ENCODE measurements at regions not wholly inside any gene's neighbourhood (a gene's known extent, or its start where the extent isn't known, plus 50 kb on each side); places are given as distances from the start of the nearest gene placed in this dataset.
"Not testable (repeated sequence)": the region's sequence is repeated elsewhere in the genome, so short reads cannot be mapped to it uniquely, and the experiment has no call there.

- DNase-seq (ENCODE audit: low read depth in 2 of 2), result no peak
Observed at GRCh38 chr7:50251765-50252164, 52.8 kb upstream of the IKZF1 start.

- DNase-seq (ENCODE audit: low read depth in 2 of 2), result no peak
Observed at GRCh38 chr7:50246551-50246950, 58.0 kb upstream of the IKZF1 start.

GRCh38 chr7:50242111-50242510 lies 62.4 kb upstream of the IKZF1 start:
- not testable (repeated sequence) for DNase-seq (ENCODE audit: low read depth in 2 of 2)

- not testable (repeated sequence) for DNase-seq (ENCODE audit: low read depth in 2 of 2)
Observed at GRCh38 chr7:50240699-50241098, 63.8 kb upstream of the IKZF1 start.

GRCh38 chr7:50229964-50230363 lies 74.6 kb upstream of the IKZF1 start:
- DNase-seq (ENCODE audit: low read depth in 2 of 2), result peak in 1 of 2 donors; percentile 6

- no peak for DNase-seq (ENCODE audit: low read depth in 2 of 2)
Observed at GRCh38 chr7:50228148-50228547, 76.4 kb upstream of the IKZF1 start.

- DNase-seq (ENCODE audit: low read depth in 2 of 2), result no peak
Observed at GRCh38 chr7:50227726-50228125, 76.8 kb upstream of the IKZF1 start.

GRCh38 chr7:50226669-50227068 lies 77.8 kb upstream of the IKZF1 start:
- DNase-seq (ENCODE audit: low read depth in 2 of 2), result no peak

GRCh38 chr7:50226145-50226544 lies 78.4 kb upstream of the IKZF1 start:
- DNase-seq (ENCODE audit: low read depth in 2 of 2), result no peak

- DNase-seq (ENCODE audit: low read depth in 2 of 2), result no peak
Observed at GRCh38 chr7:50221433-50221832, 83.1 kb upstream of the IKZF1 start.

- no peak for DNase-seq (ENCODE audit: low read depth in 2 of 2)
Observed at GRCh38 chr7:50221028-50221427, 83.5 kb upstream of the IKZF1 start.

GRCh38 chr7:50220273-50220672 lies 84.2 kb upstream of the IKZF1 start:
- DNase-seq (ENCODE audit: low read depth in 2 of 2), result no peak

GRCh38 chr7:50217821-50218281 lies 86.7 kb upstream of the IKZF1 start:
- no peak for DNase-seq (ENCODE audit: low read depth in 2 of 2)

GRCh38 chr7:50217401-50217800 lies 87.1 kb upstream of the IKZF1 start:
- no peak for DNase-seq (ENCODE audit: low read depth in 2 of 2)

- no peak for DNase-seq (ENCODE audit: low read depth in 2 of 2)
Observed at GRCh38 chr7:50216626-50217025, 87.9 kb upstream of the IKZF1 start.

GRCh38 chr7:50214771-50215170 lies 89.7 kb upstream of the IKZF1 start:
- DNase-seq (ENCODE audit: low read depth in 2 of 2), result no peak

GRCh38 chr7:50214126-50214670 lies 90.3 kb upstream of the IKZF1 start:
- DNase-seq (ENCODE audit: low read depth in 2 of 2), result no peak

- DNase-seq (ENCODE audit: low read depth in 2 of 2), result no peak
Observed at GRCh38 chr7:50213622-50214017, 90.9 kb upstream of the IKZF1 start.

- no peak for DNase-seq (ENCODE audit: low read depth in 2 of 2)
Observed at GRCh38 chr7:50212666-50213621, 91.6 kb upstream of the IKZF1 start.

GRCh38 chr7:50212016-50212325 lies 92.5 kb upstream of the IKZF1 start:
- DNase-seq (ENCODE audit: low read depth in 2 of 2), result no peak

GRCh38 chr7:50211130-50212015 lies 93.1 kb upstream of the IKZF1 start:
- DNase-seq (ENCODE audit: low read depth in 2 of 2), result no peak

GRCh38 chr7:50210706-50211115 lies 93.8 kb upstream of the IKZF1 start:
- no peak for DNase-seq (ENCODE audit: low read depth in 2 of 2)

All from dermis microvascular lymphatic vessel endothelial cell (primary cell).